Suprapubic skin (tissue), 4 donors: ENCODE measurements at regions not wholly inside any gene's neighbourhood (a gene's known extent, or its start where the extent isn't known, plus 50 kb on each side); places are given as distances from the start of the nearest gene placed in this dataset.

Experiments
- DNase-seq, 2 donors: peaks; one replicate each; pipeline ENCODE4 v3.0.0-alpha.2; 2019; ENCODE audit warnings: low spot score in 2 of 2
- H3K27ac ChIP-seq: fragments of 200-600 bp; sonication (generic); one replicate; pipeline ENCODE4 v1.5.1; 2019
- H3K27me3 ChIP-seq: fragments of 200-600 bp; sonication (generic); one replicate; pipeline ENCODE4 v1.5.1; 2019
- H3K36me3 ChIP-seq: fragments of 200-600 bp; sonication (generic); one replicate; pipeline ENCODE4 v1.5.1; 2019
- H3K4me1 ChIP-seq: fragments of 200-600 bp; sonication (generic); one replicate; pipeline ENCODE4 v1.5.1; 2019
- H3K4me3 ChIP-seq: fragments of 200-600 bp; sonication (generic); one replicate; pipeline ENCODE4 v1.5.1; 2019; ENCODE audit warnings: mild to moderate bottlenecking
- H3K9me3 ChIP-seq: fragments of 200-600 bp; sonication (generic); one replicate; pipeline ENCODE4 v1.5.1; 2019
- EP300 ChIP-seq: sonication (generic); formaldehyde crosslinking; IDR thresholded peaks from one replicate; pipeline ENCODE4 v1.6.1; 2017; ENCODE audit warnings: antibody characterized with exemption
- POLR2A ChIP-seq, 2 donors: fragments of 450-650 bp; IDR thresholded peaks; one replicate each; pipeline ENCODE4 v1.6.1; 2017; ENCODE audit warnings: antibody characterized with exemption in 2 of 2, mild to moderate bottlenecking in 2 of 2, moderate library complexity in 2 of 2
- POLR2AphosphoS5 ChIP-seq, 3 donors: sonication (generic); formaldehyde crosslinking; IDR thresholded peaks; one replicate each; pipeline ENCODE4 v1.6.1; 2017; ENCODE audit warnings: antibody characterized with exemption in 3 of 3
- WGBS: methylation state at CpG from one replicate; pipeline ENCODE4 v1.1.5; 2018; 5-methylcytosine and 5-hydroxymethylcytosine counted together
- TF ChIP-seq, protein P1 (sequence below), 2 donors: fragments of 200-600 bp in 1 of 2; fragments of 450-650 bp in 1 of 2; sonication (generic) in 1 of 2; IDR thresholded peaks; one replicate each; pipeline ENCODE4 v1.5.1; 2016 to 2019; ENCODE audit warnings: antibody characterized with exemption in 2 of 2, mild to moderate bottlenecking in 1 of 2, moderate library complexity in 1 of 2

DNA sequence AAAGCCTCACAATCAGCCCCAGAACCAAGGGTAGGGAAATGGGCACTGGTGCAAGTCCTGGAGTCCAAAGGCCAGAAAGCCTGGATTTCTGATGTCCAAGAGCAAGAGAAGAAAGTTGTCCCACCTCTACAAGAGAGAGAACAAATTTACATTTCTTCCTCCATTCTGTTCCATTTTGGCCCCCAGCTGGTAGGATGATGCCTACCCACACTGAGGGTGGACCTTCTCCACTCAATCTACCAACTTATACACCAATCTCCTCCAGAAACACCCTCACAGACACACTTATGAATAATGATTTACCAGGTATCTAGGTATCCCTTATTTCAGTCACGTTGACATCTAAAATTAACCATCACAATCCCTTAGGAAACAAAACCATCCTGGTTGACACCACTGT, 367.8 kb upstream of the GRIA3 start:
- no peak for DNase-seq
- Histone ChIP-seq H3K36me3 (no peaks in the 10 kb centered on the region), H3K9me3 (no peaks in the 10 kb centered on the region), H3K4me1 (no peaks in the 10 kb centered on the region), H3K27me3 (no peaks in the 10 kb centered on the region), H3K27ac (no peak overlapping the region), H3K4me3 (no peak overlapping the region)
- TF ChIP-seq, protein P1, sequence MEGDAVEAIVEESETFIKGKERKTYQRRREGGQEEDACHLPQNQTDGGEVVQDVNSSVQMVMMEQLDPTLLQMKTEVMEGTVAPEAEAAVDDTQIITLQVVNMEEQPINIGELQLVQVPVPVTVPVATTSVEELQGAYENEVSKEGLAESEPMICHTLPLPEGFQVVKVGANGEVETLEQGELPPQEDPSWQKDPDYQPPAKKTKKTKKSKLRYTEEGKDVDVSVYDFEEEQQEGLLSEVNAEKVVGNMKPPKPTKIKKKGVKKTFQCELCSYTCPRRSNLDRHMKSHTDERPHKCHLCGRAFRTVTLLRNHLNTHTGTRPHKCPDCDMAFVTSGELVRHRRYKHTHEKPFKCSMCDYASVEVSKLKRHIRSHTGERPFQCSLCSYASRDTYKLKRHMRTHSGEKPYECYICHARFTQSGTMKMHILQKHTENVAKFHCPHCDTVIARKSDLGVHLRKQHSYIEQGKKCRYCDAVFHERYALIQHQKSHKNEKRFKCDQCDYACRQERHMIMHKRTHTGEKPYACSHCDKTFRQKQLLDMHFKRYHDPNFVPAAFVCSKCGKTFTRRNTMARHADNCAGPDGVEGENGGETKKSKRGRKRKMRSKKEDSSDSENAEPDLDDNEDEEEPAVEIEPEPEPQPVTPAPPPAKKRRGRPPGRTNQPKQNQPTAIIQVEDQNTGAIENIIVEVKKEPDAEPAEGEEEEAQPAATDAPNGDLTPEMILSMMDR (IDR thresholded peaks at IDR 0.05), result no peak
- TF ChIP-seq POLR2A (IDR thresholded peaks at IDR 0.05), result no peak
- TF ChIP-seq POLR2AphosphoS5 (IDR thresholded peaks at IDR 0.05), result no peak
- TF ChIP-seq EP300, result no peak
- WGBS, result 76% methylated on average over 1 of the region's 1 CpG

DNA sequence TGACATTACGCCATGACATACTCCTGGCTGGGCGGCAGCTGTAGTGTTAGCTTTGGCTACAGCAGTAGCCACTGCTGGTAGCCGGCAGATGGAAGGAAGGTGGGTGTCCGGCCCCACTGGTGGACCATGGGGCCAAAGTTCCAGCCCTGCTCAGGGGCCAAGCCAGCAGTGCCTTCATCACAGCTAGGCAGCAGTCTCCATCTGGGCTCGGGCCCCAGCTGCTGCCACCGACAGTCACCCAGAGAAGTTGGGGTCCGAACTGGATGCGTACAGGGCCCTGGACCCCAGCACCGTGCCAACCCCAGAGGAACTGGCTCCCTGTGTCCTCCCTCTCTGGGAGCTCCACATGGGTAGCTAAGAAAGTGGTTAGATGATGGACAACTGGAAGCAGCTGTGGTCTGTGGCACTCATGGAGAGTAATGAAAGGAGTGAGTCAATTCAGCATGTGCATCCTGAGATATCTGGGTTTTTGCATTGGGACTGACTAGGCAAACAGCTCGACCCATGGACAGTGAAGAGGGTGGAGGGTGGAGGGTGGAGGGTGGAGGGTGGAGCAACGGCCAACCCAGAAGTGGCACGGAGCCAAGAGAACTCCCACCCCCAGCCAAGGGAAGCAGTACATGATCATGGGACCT, 366.6 kb upstream of the GRIA3 start:
- no peak for DNase-seq
- 82% methylated on average over 11 of the region's 12 CpGs for WGBS
- H3K4me1 ChIP-seq, result no peaks in the 10 kb centered on the region
- H3K27ac ChIP-seq, result no peak overlapping the region
- no peaks in the 10 kb centered on the region for H3K9me3 ChIP-seq
- H3K36me3 ChIP-seq, result no peaks in the 10 kb centered on the region
- H3K4me3 ChIP-seq, result no peak overlapping the region
- TF ChIP-seq, protein P1 (IDR thresholded peaks at IDR 0.05), result no peak
- TF ChIP-seq POLR2A (IDR thresholded peaks at IDR 0.05), result no peak
- TF ChIP-seq EP300, result no peak
- TF ChIP-seq POLR2AphosphoS5 (IDR thresholded peaks at IDR 0.05), result no peak
- H3K27me3 ChIP-seq, result no peaks in the 10 kb centered on the region

DNA sequence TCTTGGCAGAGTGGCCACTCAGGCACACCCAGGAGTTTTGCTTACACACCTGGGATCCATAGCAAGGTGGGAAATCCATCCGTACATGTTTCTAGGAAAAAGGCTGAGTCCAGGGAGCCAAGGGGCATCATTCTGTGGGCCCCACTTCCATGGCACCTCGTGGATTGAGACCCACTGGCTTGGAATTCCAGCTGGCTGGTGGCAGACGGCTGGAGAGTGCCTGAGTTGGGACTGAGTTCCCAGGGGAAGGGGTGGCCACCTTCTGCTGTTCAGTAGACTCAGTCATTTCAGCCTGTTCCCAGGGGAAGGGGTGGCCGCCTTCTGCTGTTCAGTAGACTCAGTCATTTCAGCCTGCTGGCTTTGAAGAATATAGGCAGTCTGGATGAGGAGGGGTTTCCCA, 366.0 kb upstream of the GRIA3 start:
- 100% methylated on average over 1 of the region's 4 CpGs for WGBS
- no peaks in the 10 kb centered on the region for H3K4me1 ChIP-seq
- H3K27ac ChIP-seq, result no peak overlapping the region
- no peak overlapping the region for H3K4me3 ChIP-seq
- no peaks in the 10 kb centered on the region for H3K36me3 ChIP-seq
- DNase-seq, result no peak
- no peak for TF ChIP-seq EP300
- TF ChIP-seq POLR2AphosphoS5 (IDR thresholded peaks at IDR 0.05), result no peak
- TF ChIP-seq, protein P1 (IDR thresholded peaks at IDR 0.05), result no peak
- no peak for TF ChIP-seq POLR2A (IDR thresholded peaks at IDR 0.05)
- no peaks in the 10 kb centered on the region for H3K27me3 ChIP-seq
- H3K9me3 ChIP-seq, result no peaks in the 10 kb centered on the region

DNA sequence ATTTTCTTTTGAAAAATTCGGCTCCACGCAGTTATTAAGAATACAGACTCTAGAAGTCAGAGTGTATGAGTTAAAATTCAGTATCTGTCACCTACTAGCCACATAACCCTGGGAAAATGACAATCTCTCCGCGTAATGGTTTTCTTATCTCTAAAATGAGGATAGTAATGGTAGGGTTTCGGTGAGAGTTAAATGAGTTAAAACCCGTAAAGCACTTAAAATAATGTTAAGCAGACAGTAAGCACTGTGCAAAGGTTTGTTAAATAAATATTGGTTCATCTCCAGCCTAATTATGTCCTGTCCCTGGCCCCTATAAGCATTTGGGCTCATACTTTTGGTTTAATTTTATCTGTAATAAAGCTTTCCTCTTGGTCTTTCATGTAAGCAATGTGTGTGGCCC, 350.8 kb upstream of the GRIA3 start:
- WGBS, result 77% methylated on average over 6 of the region's 6 CpGs
- H3K9me3 ChIP-seq, result no peaks in the 10 kb centered on the region
- no peak overlapping the region for H3K4me3 ChIP-seq
- no peak for TF ChIP-seq POLR2A (IDR thresholded peaks at IDR 0.05)
- no peak for TF ChIP-seq POLR2AphosphoS5 (IDR thresholded peaks at IDR 0.05)
- TF ChIP-seq, protein P1 (IDR thresholded peaks at IDR 0.05), result no peak
- TF ChIP-seq EP300, result no peak
- H3K27ac ChIP-seq, result no peak overlapping the region
- no peaks in the 10 kb centered on the region for H3K4me1 ChIP-seq
- H3K36me3 ChIP-seq, result no peaks in the 10 kb centered on the region
- H3K27me3 ChIP-seq, result no peaks in the 10 kb centered on the region
- DNase-seq, result no peak

DNA sequence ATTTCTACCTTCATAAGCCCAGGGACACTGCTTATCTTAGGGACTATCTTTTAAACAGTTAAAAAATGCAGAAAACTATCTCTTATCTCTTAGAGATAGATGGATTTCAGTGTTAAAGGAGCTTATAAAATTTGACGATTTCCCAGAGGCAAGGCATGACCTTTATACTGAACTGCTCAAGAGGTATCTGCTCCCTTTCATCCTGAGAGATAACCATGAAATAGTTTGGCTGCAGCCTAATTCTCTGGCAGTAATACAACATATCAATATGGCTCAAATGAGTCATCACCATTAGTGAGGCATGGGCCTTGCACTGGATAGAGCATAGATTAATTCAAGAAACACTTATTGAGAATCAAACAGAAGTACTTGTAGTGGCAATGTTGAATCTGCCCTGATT, 348.2 kb upstream of the GRIA3 start:
- WGBS, result 28% methylated on average over 1 of the region's 1 CpG
- no peak overlapping the region for H3K4me3 ChIP-seq
- H3K36me3 ChIP-seq, result no peaks in the 10 kb centered on the region
- TF ChIP-seq, protein P1 (IDR thresholded peaks at IDR 0.05), result no peak
- no peaks in the 10 kb centered on the region for H3K9me3 ChIP-seq
- no peaks in the 10 kb centered on the region for H3K27me3 ChIP-seq
- no peaks in the 10 kb centered on the region for H3K4me1 ChIP-seq
- no peak overlapping the region for H3K27ac ChIP-seq
- no peak for DNase-seq
